GM10248 (cell line): ENCODE measurements at regions not wholly inside any gene's neighbourhood (a gene's known extent, or its start where the extent isn't known, plus 50 kb on each side); places are given as distances from the start of the nearest gene placed in this dataset.

ENCODE experiments used
- CTCF ChIA-PET: fragments of 300-600 bp; sonication (Branson Sonifier 250); formaldehyde crosslinking; extraction: SDS; loops from one replicate; lab custom pipeline; 2021; ENCODE audit warnings: antibody characterized with exemption; lab: Yijun Ruan, JAX
- POLR2A ChIA-PET: fragments of 350-650 bp; sonication (Branson Sonifier 250); formaldehyde crosslinking; extraction: SDS; loops from one replicate; lab custom pipeline; 2020; ENCODE audit warnings: antibody characterized with exemption; lab: Yijun Ruan, JAX
- DNase-seq: peaks from one replicate; pipeline ENCODE4 v3.0.0; 2012; ENCODE audit errors: extremely low spot score
- CTCF ChIP-seq: IDR thresholded peaks from 2 replicates; pipeline ENCODE4 v1.5.1; 2012; ENCODE audit warnings: mild to moderate bottlenecking, low read depth; ENCODE audit errors: extremely low read depth, missing control alignments, control extremely low read depth

GRCh38 chr5:3517348-3517747, 78.3 kb upstream of the IRX1 start:
- CTCF ChIA-PET = no interaction called here
- POLR2A ChIA-PET = no interaction called here
- no peak for DNase-seq
- TF ChIP-seq CTCF = no peak

- ChIA-PET POLR2A (no interaction called here), CTCF (no interaction called here)
- no peak for DNase-seq
- TF ChIP-seq CTCF = no peak
Measured at GRCh38 chr5:3512361-3513095, 83.1 kb upstream of the IRX1 start.

DNA sequence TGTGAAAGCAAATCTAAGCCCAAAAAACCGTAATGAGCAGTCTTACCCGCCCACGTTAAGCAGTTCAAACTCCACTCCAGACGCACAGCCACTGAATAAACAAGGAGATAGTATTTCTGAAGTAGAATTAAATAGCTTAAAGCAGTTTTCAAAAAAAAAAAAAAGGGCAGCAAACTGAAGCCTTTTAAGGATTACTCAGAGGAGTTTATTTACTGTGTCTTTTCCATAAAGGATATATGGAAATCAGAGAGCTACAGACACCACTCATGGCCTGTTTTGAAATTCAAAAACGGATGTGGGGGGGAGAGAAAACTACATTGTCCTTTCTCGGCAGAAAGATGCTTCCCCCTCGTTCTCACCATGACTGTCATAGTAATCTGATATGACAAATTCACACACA, 83.7 kb upstream of the IRX1 start:
- no peak for TF ChIP-seq CTCF
- POLR2A ChIA-PET = no interaction called here
- CTCF ChIA-PET = no interaction called here
- no peak for DNase-seq

DNA sequence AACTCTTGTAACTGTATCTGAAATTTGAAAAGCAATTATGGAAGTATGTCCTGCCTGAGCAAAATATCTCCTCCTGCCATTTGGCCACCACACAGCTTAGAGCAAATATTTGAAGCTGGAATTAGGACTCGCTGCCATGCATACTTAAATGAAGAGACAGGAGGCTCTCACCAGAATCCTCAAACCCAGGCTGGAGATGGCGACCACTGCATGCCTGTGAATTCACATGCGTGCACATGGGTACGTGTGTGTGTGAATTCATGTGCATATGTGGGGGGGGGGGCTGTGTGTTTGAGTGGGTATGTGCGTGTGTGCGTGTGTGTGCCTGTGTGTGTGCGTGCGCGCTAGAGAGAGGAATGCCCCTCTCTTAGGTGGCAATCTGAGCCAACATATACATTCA, 84.1 kb upstream of the IRX1 start:
- no peak for TF ChIP-seq CTCF
- no peak for DNase-seq
- CTCF ChIA-PET = no interaction called here
- POLR2A ChIA-PET = no interaction called here

- no peak for DNase-seq
- CTCF ChIA-PET = no interaction called here
- POLR2A ChIA-PET = no interaction called here
- no peak for TF ChIP-seq CTCF
Measured at GRCh38 chr5:3510642-3511417, 84.8 kb upstream of the IRX1 start.

- ChIA-PET CTCF (no interaction called here), POLR2A (no interaction called here)
- no peak for TF ChIP-seq CTCF
- no peak for DNase-seq
Measured at GRCh38 chr5:3509290-3509689, 86.3 kb upstream of the IRX1 start.
